IMR-90 (cell line): ENCODE measurements at regions not wholly inside any gene's neighbourhood (a gene's known extent, or its start where the extent isn't known, plus 50 kb on each side); places are given as distances from the start of the nearest gene placed in this dataset.

Experiments
- ATAC-seq: fragments of 200-7000 bp; cut with Tn5 transposase; 2 replicates; pipeline ENCODE4 v1.9.1; 2020; ENCODE audit warnings: low read depth, mild to moderate bottlenecking, moderate library complexity
- BruUV-seq: library from RNA; stranded (reverse); fragments of 400-500 nt; replicated peaks from 2 replicates; lab custom pipeline; 2021; lab: Mats Ljungman, UMichigan
- CTCF ChIA-PET: fragments of 300-600 bp; formaldehyde crosslinking; extraction: SDS; loops from one replicate; lab custom pipeline; 2021; ENCODE audit warnings: antibody characterized with exemption; lab: Yijun Ruan, JAX
- POLR2A ChIA-PET: fragments of 300-600 bp; sonication (Branson Sonifier 250); formaldehyde crosslinking; loops from one replicate; lab custom pipeline; 2022; ENCODE audit warnings: antibody characterized with exemption; ENCODE audit not compliant: unreplicated experiment; lab: Charles Lee
- DNase-seq: peaks from one replicate; pipeline ENCODE4 v3.0.0; 2013
- H2AFZ ChIP-seq: replicated peaks from 2 replicates; pipeline ENCODE3; 2013; ENCODE audit warnings: low read length, mild to moderate bottlenecking; ENCODE audit not compliant: poor library complexity
- H2AK5ac ChIP-seq: 2 replicates; pipeline ENCODE4 v1.6.1; 2013; ENCODE audit warnings: low read depth, low read length, inconsistent platforms
- H2AK9ac ChIP-seq: replicated peaks from 2 replicates; pipeline ENCODE3; 2013; ENCODE audit warnings: mild to moderate bottlenecking, low read depth, low read length, moderate library complexity; ENCODE audit not compliant: poor library complexity
- H2BK120ac ChIP-seq: 2 replicates; pipeline ENCODE4 v1.6.1; 2013; ENCODE audit warnings: low read depth, low read length, inconsistent platforms
- H2BK15ac ChIP-seq: 3 replicates; pipeline ENCODE4 v1.6.1; 2013; ENCODE audit warnings: low read depth, low read length, inconsistent platforms
- H2BK20ac ChIP-seq: 2 replicates; pipeline ENCODE4 v1.6.1; 2013; ENCODE audit warnings: low read depth, mild to moderate bottlenecking, inconsistent platforms, low read length, moderate library complexity
- H2BK5ac ChIP-seq: 2 replicates; pipeline ENCODE4 v1.6.1; 2013; ENCODE audit warnings: mild to moderate bottlenecking, low read depth, low read length, inconsistent platforms; ENCODE audit not compliant: poor library complexity, severe bottlenecking
- H3K14ac ChIP-seq: replicated peaks from 2 replicates; pipeline ENCODE4 v1.6.1; 2013; ENCODE audit warnings: low read depth, low read length, inconsistent platforms
- H3K18ac ChIP-seq: 2 replicates; pipeline ENCODE4 v1.6.1; 2013; ENCODE audit warnings: low read depth, low read length, control low read depth
- H3K23ac ChIP-seq: 2 replicates; pipeline ENCODE4 v1.6.1; 2013; ENCODE audit warnings: low read depth, low read length, inconsistent platforms
- H3K27ac ChIP-seq: 2 replicates; pipeline ENCODE4 v1.5.1; 2013; ENCODE audit warnings: mild to moderate bottlenecking, control low read depth, low read length; ENCODE audit not compliant: insufficient read depth
- H3K27me3 ChIP-seq: 2 replicates; pipeline ENCODE4 v1.6.1; 2013; ENCODE audit warnings: low read length; ENCODE audit not compliant: control insufficient read depth, insufficient read depth
- H3K36me3 ChIP-seq: 2 replicates; pipeline ENCODE4 v1.6.1; 2013; ENCODE audit warnings: low read length, mixed read lengths; ENCODE audit not compliant: control insufficient read depth, insufficient read depth
- H3K4ac ChIP-seq: 2 replicates; pipeline ENCODE4 v1.6.1; 2013; ENCODE audit warnings: low read depth, low read length, inconsistent platforms
- H3K4me1 ChIP-seq: 2 replicates; pipeline ENCODE4 v1.6.1; 2013; ENCODE audit warnings: low read length, mixed read lengths; ENCODE audit not compliant: control insufficient read depth, insufficient read depth
- H3K4me2 ChIP-seq: 2 replicates; pipeline ENCODE4 v1.6.1; 2013; ENCODE audit warnings: low read depth, mild to moderate bottlenecking, control low read depth, low read length, moderate library complexity
- H3K4me3 ChIP-seq: 2 replicates; pipeline ENCODE4 v1.5.1; 2013; ENCODE audit warnings: low read depth, mild to moderate bottlenecking, control low read depth, low read length, moderate library complexity; ENCODE audit not compliant: insufficient read depth
- H3K56ac ChIP-seq: 2 replicates; pipeline ENCODE4 v1.6.1; 2013; ENCODE audit warnings: low read length, inconsistent platforms; ENCODE audit not compliant: insufficient read depth; ENCODE audit errors: extremely low read depth
- H3K79me1 ChIP-seq, 2 experiments: 2 replicates each; pipeline ENCODE4 v1.6.1; 2013; ENCODE audit warnings: low read length in 2 of 2, inconsistent platforms in 1 of 2, low read depth in 1 of 2
- H3K9ac ChIP-seq: 2 replicates; pipeline ENCODE4 v1.6.1; 2013; ENCODE audit warnings: low read depth, low read length, control low read depth
- H3K9me1 ChIP-seq: 2 replicates; pipeline ENCODE4 v1.6.1; 2013; ENCODE audit warnings: low read length, inconsistent platforms; ENCODE audit not compliant: insufficient read depth
- H3K9me3 ChIP-seq: 2 replicates; pipeline ENCODE4 v1.6.1; 2013; ENCODE audit warnings: low read length; ENCODE audit not compliant: control insufficient read depth, insufficient read depth
- H4K20me1 ChIP-seq: 2 replicates; pipeline ENCODE4 v1.6.1; 2013; ENCODE audit warnings: low read length, inconsistent platforms; ENCODE audit not compliant: insufficient read depth
- H4K5ac ChIP-seq: 2 replicates; pipeline ENCODE4 v1.6.1; 2013; ENCODE audit warnings: mild to moderate bottlenecking, low read depth, low read length, control low read depth
- H4K8ac ChIP-seq, 2 experiments: 2 replicates each; pipeline ENCODE4 v1.6.1; 2013; ENCODE audit warnings: low read depth in 2 of 2, low read length in 2 of 2, control low read depth in 1 of 2, inconsistent platforms in 1 of 2
- H4K91ac ChIP-seq: 2 replicates; pipeline ENCODE4 v1.6.1; 2013; ENCODE audit warnings: low read depth, low read length, inconsistent platforms; ENCODE audit not compliant: insufficient read depth
- BHLHE40 ChIP-seq: fragments of 150-350 bp; IDR thresholded peaks from 2 replicates; pipeline ENCODE4 v1.6.1; 2016; ENCODE audit warnings: mild to moderate bottlenecking, low read depth, low read length
- CEBPB ChIP-seq: IDR thresholded peaks from 2 replicates; pipeline ENCODE4 v1.6.1; 2012; ENCODE audit warnings: low read depth, low read length, improper control_type of control experiment
- CHD1 ChIP-seq: IDR thresholded peaks from 2 replicates; pipeline ENCODE4 v1.6.1; 2012; ENCODE audit warnings: low read depth, low read length, improper control_type of control experiment
- CTCF ChIP-seq: conservative IDR thresholded peaks from 2 replicates; pipeline ENCODE4 v1.5.1; 2012; ENCODE audit warnings: mild to moderate bottlenecking, low read depth, low read length, improper control_type of control experiment
- FOS ChIP-seq: fragments of 150-350 bp; IDR thresholded peaks from 2 replicates; pipeline ENCODE4 v1.6.1; 2016; ENCODE audit warnings: low read depth, low read length
- MAFK ChIP-seq: IDR thresholded peaks from 2 replicates; pipeline ENCODE4 v1.6.1; 2012; ENCODE audit warnings: low read depth, low read length, improper control_type of control experiment
- MXI1 ChIP-seq: IDR thresholded peaks from 2 replicates; pipeline ENCODE4 v1.6.1; 2012; ENCODE audit warnings: low read depth, mild to moderate bottlenecking, low read length, moderate library complexity, borderline replicate concordance
- NFE2L2 ChIP-seq: fragments of 150-350 bp; IDR thresholded peaks from 2 replicates; pipeline ENCODE4 v1.6.1; 2016; ENCODE audit warnings: low read depth, mild to moderate bottlenecking, low read length
- POLR2A ChIP-seq: IDR thresholded peaks from 2 replicates; pipeline ENCODE4 v1.6.1; 2012; ENCODE audit warnings: mild to moderate bottlenecking, low read depth, low read length
- RAD21 ChIP-seq: IDR thresholded peaks from 2 replicates; pipeline ENCODE4 v1.6.1; 2012; ENCODE audit warnings: low read length, improper control_type of control experiment
- RCOR1 ChIP-seq: IDR thresholded peaks from 2 replicates; pipeline ENCODE4 v1.6.1; 2012; ENCODE audit warnings: mild to moderate bottlenecking, low read length, improper control_type of control experiment; ENCODE audit not compliant: insufficient replicate concordance
- RFX5 ChIP-seq: IDR thresholded peaks from 2 replicates; pipeline ENCODE4 v1.8.0; 2012; ENCODE audit warnings: low read depth, mild to moderate bottlenecking, low read length, moderate library complexity
- USF2 ChIP-seq: fragments of 150-350 bp; IDR thresholded peaks from 2 replicates; pipeline ENCODE4 v1.6.1; 2017; ENCODE audit warnings: mild to moderate bottlenecking, antibody characterized with exemption, low read length, low read depth
- WGBS, 2 experiments: methylation state at CpG; one replicate each; pipeline versions ENCODE4 v1.1.5 to v1.1.7; 2013; ENCODE audit warnings: missing lambda C conversion rate in 2 of 2; ENCODE audit not compliant: insufficient read length in 1 of 2; ENCODE audit errors: extremely low coverage in 2 of 2; 5-methylcytosine and 5-hydroxymethylcytosine counted together
- dilution Hi-C: fragments of 300-500 bp; cut with HindIII; formaldehyde crosslinking; loops from one replicate; pipeline ENCODE4 v1.14.3; 2018; ENCODE audit warnings: low sequenced_read_pairs; ENCODE audit not compliant: unreplicated experiment
- in situ Hi-C: fragments of 300-500 bp; cut with MboI; formaldehyde crosslinking; loops from 3 replicates; pipeline ENCODE4 v1.14.3; 2019; ENCODE audit warnings: low sequenced_read_pairs, inconsistent platforms, mixed read lengths
- intact Hi-C: fragments of 100-400 bp; cut with micrococcal nuclease; formaldehyde crosslinking; loops from 2 replicates; pipeline ENCODE4 v1.10.0; 2022

GRCh38 chr14:53836551-53836950 lies 120.1 kb downstream of the BMP4 start:
- no peak for ATAC-seq
- CTCF ChIA-PET = no interaction called here
- dilution Hi-C loops = no loop called here

More at GRCh38 chr14:53836551-53836950, 120.1 kb downstream of the BMP4 start:
- Histone ChIP-seq H2BK20ac (no peak overlapping the region), H2AK5ac (no peak overlapping the region), H4K8ac (no peak overlapping the region), H4K91ac (no peak overlapping the region), H3K9me1 (no peaks in the 10 kb centered on the region), H3K18ac (no peak overlapping the region), H4K20me1 (no peaks in the 10 kb centered on the region), H2BK120ac (no peak overlapping the region), H3K27ac (no peak overlapping the region), H3K14ac (no peak overlapping the region), H3K79me1 (no peaks in the 10 kb centered on the region), H3K56ac (no peak overlapping the region), H3K4ac (no peak overlapping the region), H2BK5ac (no peak overlapping the region), H3K9me3 (no peaks in the 10 kb centered on the region), H3K4me3 (no peak overlapping the region), H2BK15ac (no peak overlapping the region), H3K27me3 (no peaks in the 10 kb centered on the region), H3K9ac (no peak overlapping the region), H3K36me3 (no peaks in the 10 kb centered on the region), H2AFZ (no peak overlapping the region), H3K23ac (no peak overlapping the region), H3K4me1 (no peaks in the 10 kb centered on the region), H3K4me2 (no peak overlapping the region), H2AK9ac (no peak overlapping the region), H4K5ac (no peak overlapping the region)
- POLR2A ChIA-PET = interaction anchor here (0.6 kb wide), 1 partner anchor 117 kb away, joined by 5 read pairs; no protein-coding TSS in a partner anchor
- no CpG with 5 or more reads among the region's 2 CpGs for WGBS, 2 experiments
- no peak for TF ChIP-seq NFE2L2
- TF ChIP-seq CTCF = no peak
- no peak for TF ChIP-seq CEBPB
- TF ChIP-seq FOS = no peak
- TF ChIP-seq USF2 = no peak
- TF ChIP-seq MAFK = no peak
- TF ChIP-seq RFX5 = no peak
- TF ChIP-seq BHLHE40 = no peak
- no peak for TF ChIP-seq RAD21
- no peak for TF ChIP-seq POLR2A
- no peak for TF ChIP-seq CHD1
- no peak for TF ChIP-seq MXI1
- TF ChIP-seq RCOR1 = no peak
- DNase-seq = no peak
- intact Hi-C loops = no loop called here
- in situ Hi-C loops = no loop called here
- no TSS peak for BruUV-seq
